ENCODE measurements at regions not wholly inside any gene's neighbourhood (a gene's known extent, or its start where the extent isn't known, plus 50 kb on each side); places are given as distances from the start of the nearest gene placed in this dataset.
A peak's percentile ranks its signal among the peaks of the same experiment; 100 is the strongest.

- H3K4me3 ChIP-seq (ENCODE audit: low read depth in 1 of 2, low read length in 2 of 2) = no peak overlapping the region
- H3K4me1 ChIP-seq (ENCODE audit: control insufficient read depth in 1 of 2, insufficient read depth in 2 of 2, low read length in 2 of 2) = peaks cover 0 to 9% of the 10 kb centered on the region in 2 donors
- no peaks in the 10 kb centered on the region for H3K27me3 ChIP-seq (ENCODE audit: low read depth, low read length)
- H3K9me3 ChIP-seq (ENCODE audit: control insufficient read depth in 1 of 2, low read length in 2 of 2) = no peaks in the 10 kb centered on the region
- H3K36me3 ChIP-seq (ENCODE audit: control insufficient read depth in 1 of 2, insufficient read depth in 2 of 2, low read length in 2 of 2) = no peaks in the 10 kb centered on the region
- no peak overlapping the region for H3K27ac ChIP-seq (ENCODE audit: low read length)
These were observed 71.3 kb upstream of the PRDX6 start for GRCh38 chr1:173405834-173406233.

- Histone ChIP-seq H3K27me3 (ENCODE audit: low read depth, low read length) (no peaks in the 10 kb centered on the region), H3K9me3 (ENCODE audit: control insufficient read depth in 1 of 2, low read length in 2 of 2) (no peaks in the 10 kb centered on the region), H3K4me3 (ENCODE audit: low read depth in 1 of 2, low read length in 2 of 2) (peak overlapping the region; percentile 51 to 69), H3K36me3 (ENCODE audit: control insufficient read depth in 1 of 2, insufficient read depth in 2 of 2, low read length in 2 of 2) (no peaks in the 10 kb centered on the region), H3K4me1 (ENCODE audit: control insufficient read depth in 1 of 2, insufficient read depth in 2 of 2, low read length in 2 of 2) (peaks cover 0 to 9% of the 10 kb centered on the region in 2 donors), H3K27ac (ENCODE audit: low read length) (no peak overlapping the region)
These were observed 70.3 kb upstream of the PRDX6 start for GRCh38 chr1:173406783-173407230.

GRCh38 chr1:173407846-173408245 lies 69.3 kb upstream of the PRDX6 start:
- Histone ChIP-seq H3K27ac (ENCODE audit: low read length) (no peak overlapping the region), H3K27me3 (ENCODE audit: low read depth, low read length) (no peaks in the 10 kb centered on the region), H3K4me1 (ENCODE audit: control insufficient read depth in 1 of 2, insufficient read depth in 2 of 2, low read length in 2 of 2) (peaks cover 0 to 9% of the 10 kb centered on the region in 2 donors), H3K4me3 (ENCODE audit: low read depth in 1 of 2, low read length in 2 of 2) (no peak overlapping the region), H3K9me3 (ENCODE audit: control insufficient read depth in 1 of 2, low read length in 2 of 2) (no peaks in the 10 kb centered on the region), H3K36me3 (ENCODE audit: control insufficient read depth in 1 of 2, insufficient read depth in 2 of 2, low read length in 2 of 2) (no peaks in the 10 kb centered on the region)

- Histone ChIP-seq H3K27ac (ENCODE audit: low read length) (no peak overlapping the region), H3K4me3 (ENCODE audit: low read depth in 1 of 2, low read length in 2 of 2) (no peak overlapping the region), H3K9me3 (ENCODE audit: control insufficient read depth in 1 of 2, low read length in 2 of 2) (no peaks in the 10 kb centered on the region), H3K4me1 (ENCODE audit: control insufficient read depth in 1 of 2, insufficient read depth in 2 of 2, low read length in 2 of 2) (peaks cover 0 to 9% of the 10 kb centered on the region in 2 donors), H3K36me3 (ENCODE audit: control insufficient read depth in 1 of 2, insufficient read depth in 2 of 2, low read length in 2 of 2) (no peaks in the 10 kb centered on the region), H3K27me3 (ENCODE audit: low read depth, low read length) (no peaks in the 10 kb centered on the region)
These were observed 68.2 kb upstream of the PRDX6 start for GRCh38 chr1:173408886-173409285.

GRCh38 chr1:173409613-173410012 lies 67.5 kb upstream of the PRDX6 start:
- Histone ChIP-seq H3K36me3 (ENCODE audit: control insufficient read depth in 1 of 2, insufficient read depth in 2 of 2, low read length in 2 of 2) (no peaks in the 10 kb centered on the region), H3K9me3 (ENCODE audit: control insufficient read depth in 1 of 2, low read length in 2 of 2) (no peaks in the 10 kb centered on the region), H3K4me1 (ENCODE audit: control insufficient read depth in 1 of 2, insufficient read depth in 2 of 2, low read length in 2 of 2) (peaks cover 0 to 9% of the 10 kb centered on the region in 2 donors), H3K4me3 (ENCODE audit: low read depth in 1 of 2, low read length in 2 of 2) (no peak overlapping the region), H3K27me3 (ENCODE audit: low read depth, low read length) (no peaks in the 10 kb centered on the region), H3K27ac (ENCODE audit: low read length) (no peak overlapping the region)

- Histone ChIP-seq H3K4me1 (ENCODE audit: control insufficient read depth in 1 of 2, insufficient read depth in 2 of 2, low read length in 2 of 2) (peaks cover 0 to 8% of the 10 kb centered on the region in 2 donors), H3K36me3 (ENCODE audit: control insufficient read depth in 1 of 2, insufficient read depth in 2 of 2, low read length in 2 of 2) (peaks cover 0 to 5% of the 10 kb centered on the region in 2 donors), H3K27ac (ENCODE audit: low read length) (no peak overlapping the region), H3K4me3 (ENCODE audit: low read depth in 1 of 2, low read length in 2 of 2) (no peak overlapping the region), H3K9me3 (ENCODE audit: control insufficient read depth in 1 of 2, low read length in 2 of 2) (no peaks in the 10 kb centered on the region), H3K27me3 (ENCODE audit: low read depth, low read length) (no peaks in the 10 kb centered on the region)
These were observed 66.9 kb upstream of the PRDX6 start for GRCh38 chr1:173410133-173410793.

DNA sequence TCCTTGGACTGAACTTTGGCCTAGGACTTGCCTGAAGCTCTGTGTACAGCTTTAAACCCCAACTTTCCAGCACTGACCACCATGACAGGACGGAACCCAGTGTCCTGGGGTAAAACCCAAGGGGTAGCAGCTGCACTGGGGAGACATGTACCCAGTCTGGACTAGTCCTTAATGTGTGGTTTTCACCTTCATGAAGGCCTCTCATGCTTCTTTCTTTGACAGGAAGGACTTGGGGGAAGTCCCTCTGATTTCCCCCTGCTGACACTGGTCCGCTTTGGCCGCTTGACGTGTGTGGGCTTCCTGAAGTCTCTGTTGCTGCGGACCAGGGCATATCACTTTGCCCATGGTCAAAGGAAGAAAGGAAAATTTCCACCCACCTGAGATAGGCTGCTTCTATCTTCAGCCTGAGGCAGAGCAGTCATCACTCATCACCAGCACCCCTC lies 66.3 kb upstream of the PRDX6 start:
- H3K9me3 ChIP-seq (ENCODE audit: control insufficient read depth in 1 of 2, low read length in 2 of 2) = no peaks in the 10 kb centered on the region
- no peak overlapping the region for H3K27ac ChIP-seq (ENCODE audit: low read length)
- peaks cover 0 to 3% of the 10 kb centered on the region in 2 donors for H3K4me1 ChIP-seq (ENCODE audit: control insufficient read depth in 1 of 2, insufficient read depth in 2 of 2, low read length in 2 of 2)
- peaks cover 0 to 6% of the 10 kb centered on the region in 2 donors for H3K36me3 ChIP-seq (ENCODE audit: control insufficient read depth in 1 of 2, insufficient read depth in 2 of 2, low read length in 2 of 2)
- H3K4me3 ChIP-seq (ENCODE audit: low read depth in 1 of 2, low read length in 2 of 2) = no peak overlapping the region
- H3K27me3 ChIP-seq (ENCODE audit: low read depth, low read length) = no peaks in the 10 kb centered on the region

DNA sequence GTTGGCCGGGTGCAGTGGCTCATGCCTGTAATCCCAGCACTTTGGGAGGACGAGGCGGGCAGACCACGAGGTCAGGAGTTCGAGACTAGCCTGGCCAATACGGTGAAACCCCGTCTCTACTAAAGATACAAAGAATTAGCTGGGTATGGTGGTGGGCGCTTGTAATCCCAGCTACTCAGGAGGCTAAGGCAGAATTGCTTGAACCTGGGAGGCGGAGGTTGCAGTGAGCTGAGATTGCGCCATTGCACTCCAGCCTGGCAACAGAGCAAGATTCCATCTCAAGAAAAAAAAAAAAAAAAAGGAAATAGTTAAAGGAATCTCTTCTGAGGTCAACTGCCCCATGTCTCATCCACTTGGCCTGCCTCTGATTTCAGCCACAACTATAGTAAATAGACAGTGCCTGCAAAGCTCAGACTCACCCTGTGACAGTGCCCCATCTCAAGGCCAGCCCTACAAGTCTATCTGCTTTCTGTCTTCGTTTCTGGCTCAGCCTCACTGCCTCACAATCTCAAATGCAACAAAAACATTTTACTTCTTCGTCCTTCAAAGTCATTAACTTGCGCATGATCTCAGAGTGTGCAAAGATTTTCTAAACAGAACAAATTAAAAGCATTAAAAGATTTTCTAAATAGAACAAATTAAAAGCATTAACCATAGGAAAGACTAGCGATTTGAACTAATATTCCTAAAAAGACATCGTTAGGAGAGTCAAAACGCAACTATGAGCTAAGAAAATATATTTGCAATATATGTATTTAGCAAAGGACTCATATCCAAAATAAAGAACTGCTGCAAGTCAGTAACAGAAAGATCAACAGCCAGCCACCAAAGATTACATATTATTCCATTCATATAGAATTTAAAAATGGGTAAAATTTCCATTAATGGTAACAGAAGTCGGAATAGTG lies 65.0 kb upstream of the PRDX6 start:
- Histone ChIP-seq H3K36me3 (ENCODE audit: control insufficient read depth in 1 of 2, insufficient read depth in 2 of 2, low read length in 2 of 2) (peaks cover 0 to 6% of the 10 kb centered on the region in 2 donors), H3K27me3 (ENCODE audit: low read depth, low read length) (no peaks in the 10 kb centered on the region), H3K4me3 (ENCODE audit: low read depth in 1 of 2, low read length in 2 of 2) (no peak overlapping the region), H3K4me1 (ENCODE audit: control insufficient read depth in 1 of 2, insufficient read depth in 2 of 2, low read length in 2 of 2) (no peaks in the 10 kb centered on the region), H3K27ac (ENCODE audit: low read length) (no peak overlapping the region), H3K9me3 (ENCODE audit: control insufficient read depth in 1 of 2, low read length in 2 of 2) (no peaks in the 10 kb centered on the region)

GRCh38 chr1:173413271-173413707 lies 63.8 kb upstream of the PRDX6 start:
- Histone ChIP-seq H3K9me3 (ENCODE audit: control insufficient read depth in 1 of 2, low read length in 2 of 2) (no peaks in the 10 kb centered on the region), H3K4me1 (ENCODE audit: control insufficient read depth in 1 of 2, insufficient read depth in 2 of 2, low read length in 2 of 2) (no peaks in the 10 kb centered on the region), H3K27ac (ENCODE audit: low read length) (no peak overlapping the region)

DNA sequence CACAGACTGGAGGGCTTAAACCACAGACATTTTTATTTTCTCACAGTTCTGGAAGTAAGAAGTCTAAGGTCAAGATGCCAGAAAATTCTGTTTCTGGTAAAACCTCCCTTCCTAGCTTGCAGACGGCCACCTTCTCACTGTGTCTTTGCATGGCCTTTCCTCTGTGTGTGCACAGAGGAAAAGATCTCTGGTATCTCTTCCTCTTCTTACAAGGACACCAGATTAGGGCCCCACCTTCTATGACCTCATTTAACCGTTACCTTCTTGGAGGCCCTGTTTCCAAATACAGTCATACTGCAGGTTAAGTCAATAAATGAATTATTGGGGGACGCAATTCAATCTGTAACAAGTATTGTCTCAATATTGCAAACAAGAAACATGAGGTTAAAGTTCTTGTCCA lies 63.0 kb upstream of the PRDX6 start:
- Histone ChIP-seq H3K36me3 (ENCODE audit: control insufficient read depth in 1 of 2, insufficient read depth in 2 of 2, low read length in 2 of 2) (peaks cover 0 to 6% of the 10 kb centered on the region in 2 donors), H3K27me3 (ENCODE audit: low read depth, low read length) (no peaks in the 10 kb centered on the region), H3K9me3 (ENCODE audit: control insufficient read depth in 1 of 2, low read length in 2 of 2) (no peaks in the 10 kb centered on the region), H3K27ac (ENCODE audit: low read length) (no peak overlapping the region), H3K4me3 (ENCODE audit: low read depth in 1 of 2, low read length in 2 of 2) (no peak overlapping the region), H3K4me1 (ENCODE audit: control insufficient read depth in 1 of 2, insufficient read depth in 2 of 2, low read length in 2 of 2) (no peaks in the 10 kb centered on the region)

More at GRCh38 chr1:173413271-173413707, 63.8 kb upstream of the PRDX6 start:
- Histone ChIP-seq H3K4me3 (ENCODE audit: low read depth in 1 of 2, low read length in 2 of 2) (no peak overlapping the region), H3K36me3 (ENCODE audit: control insufficient read depth in 1 of 2, insufficient read depth in 2 of 2, low read length in 2 of 2) (peaks cover 0 to 6% of the 10 kb centered on the region in 2 donors), H3K27me3 (ENCODE audit: low read depth, low read length) (no peaks in the 10 kb centered on the region)

DNA sequence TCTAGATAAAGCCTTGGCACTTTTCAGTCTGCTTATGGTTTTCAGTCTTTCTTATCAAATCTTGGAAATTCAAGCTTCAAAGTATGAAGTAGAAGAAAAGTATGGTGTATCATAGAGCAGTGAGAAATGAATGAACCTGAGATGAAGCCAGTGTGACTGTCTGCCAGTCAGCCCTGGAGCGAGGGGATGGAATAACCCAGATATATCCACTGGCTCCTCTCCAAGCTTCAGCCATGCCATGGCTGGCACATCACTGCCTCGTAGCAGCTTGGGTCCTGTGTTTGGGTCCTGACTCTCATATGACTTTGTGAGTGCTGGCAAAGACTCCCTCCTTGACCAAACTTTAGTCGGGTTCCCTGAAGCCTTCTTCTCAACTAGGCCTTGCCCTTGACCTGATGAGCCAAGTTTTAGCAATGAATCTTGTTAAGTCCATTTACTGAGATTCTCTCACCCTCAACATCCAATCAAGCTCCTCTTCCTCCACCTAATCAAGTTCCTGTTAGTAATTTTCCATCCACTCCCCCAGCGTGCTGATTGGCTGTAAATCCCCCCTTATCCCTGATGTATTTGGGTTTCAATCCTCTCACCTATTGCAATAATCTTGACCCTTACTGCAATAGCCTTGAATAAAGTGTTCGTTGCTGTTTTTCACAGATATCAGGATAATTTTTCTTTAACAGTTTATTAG lies 62.5 kb upstream of the PRDX6 start:
- H3K27me3 ChIP-seq (ENCODE audit: low read depth, low read length) = no peaks in the 10 kb centered on the region
- H3K4me1 ChIP-seq (ENCODE audit: control insufficient read depth in 1 of 2, insufficient read depth in 2 of 2, low read length in 2 of 2) = no peaks in the 10 kb centered on the region
- no peaks in the 10 kb centered on the region for H3K9me3 ChIP-seq (ENCODE audit: control insufficient read depth in 1 of 2, low read length in 2 of 2)
- H3K4me3 ChIP-seq (ENCODE audit: low read depth in 1 of 2, low read length in 2 of 2) = no peak overlapping the region
- H3K36me3 ChIP-seq (ENCODE audit: control insufficient read depth in 1 of 2, insufficient read depth in 2 of 2, low read length in 2 of 2) = peaks cover 0 to 6% of the 10 kb centered on the region in 2 donors
- no peak overlapping the region for H3K27ac ChIP-seq (ENCODE audit: low read length)

Measured in muscle layer of duodenum (tissue), 2 donors.